SK-N-SH (cell line): ENCODE measurements at regions not wholly inside any gene's neighbourhood (a gene's known extent, or its start where the extent isn't known, plus 50 kb on each side); places are given as distances from the start of the nearest gene placed in this dataset.

ENCODE experiments used
- CTCF ChIA-PET: fragments of 300-600, 350-600 bp; formaldehyde crosslinking; extraction: SDS; loops from one replicate; lab custom pipeline; 2021; lab: Yijun Ruan, JAX
- POLR2A ChIA-PET: fragments of 350-600 bp; sonication (Branson Sonifier 250); formaldehyde crosslinking; extraction: SDS; loops from one replicate; lab custom pipeline; 2020; ENCODE audit warnings: antibody characterized with exemption, inconsistent platforms; lab: Yijun Ruan, JAX
- DNase-seq: peaks from one replicate; pipeline ENCODE4 v3.0.0; 2012
- H2AFZ ChIP-seq: fragments of 200-600 bp; sonication (generic); 2 replicates; pipeline ENCODE4 v1.8.1; 2016; ENCODE audit warnings: antibody characterized with exemption, mild to moderate bottlenecking, low read depth
- H3F3A ChIP-seq: fragments of 200-600 bp; sonication (generic); replicated peaks from 2 replicates; pipeline ENCODE3; 2016; ENCODE audit warnings: antibody characterized with exemption, mild to moderate bottlenecking; ENCODE audit not compliant: insufficient read depth
- H3K27ac ChIP-seq, 2 experiments: fragments of 200-500 bp in 1 of 2; fragments of 200-600 bp in 1 of 2; sonication (Bioruptor generic) in 1 of 2; sonication (generic), shearing (Covaris generic) in 1 of 2; 2 replicates each; pipeline versions ENCODE4 v1.5.1 to v1.6.1; 2014 to 2016; ENCODE audit warnings: low read depth in 2 of 2, inconsistent platforms in 1 of 2, low read length in 1 of 2, mild to moderate bottlenecking in 1 of 2, mixed read lengths in 1 of 2
- H3K27me3 ChIP-seq: fragments of 200-600 bp; sonication (generic), shearing (Covaris generic); 2 replicates; pipeline ENCODE4 v1.6.1; 2016; ENCODE audit warnings: mixed run types; ENCODE audit not compliant: insufficient read depth
- H3K36me3 ChIP-seq, 2 experiments: fragments of 200-500 bp in 1 of 2; fragments of 200-600 bp in 1 of 2; sonication (Bioruptor generic) in 1 of 2; sonication (generic) in 1 of 2; replicated peaks in 1 of 2; 2 replicates each; pipeline versions ENCODE3 to v1.5.1; 2014 to 2016; ENCODE audit warnings: low read length in 1 of 2, mild to moderate bottlenecking in 1 of 2; ENCODE audit not compliant: insufficient read depth in 2 of 2, control insufficient read depth in 1 of 2
- H3K4me1 ChIP-seq, 2 experiments: fragments of 200-500 bp in 1 of 2; fragments of 200-600 bp in 1 of 2; sonication (Bioruptor generic) in 1 of 2; sonication (generic), shearing (Covaris generic) in 1 of 2; 2 replicates each; pipeline versions ENCODE4 v1.5.1 to v1.6.1; 2014 to 2016; ENCODE audit warnings: low read depth in 1 of 2, low read length in 1 of 2, mixed run types in 1 of 2; ENCODE audit not compliant: insufficient read depth in 2 of 2, control insufficient read depth in 1 of 2
- H3K4me2 ChIP-seq: fragments of 200-600 bp; sonication (generic), shearing (Covaris generic); 2 replicates; pipeline ENCODE4 v1.6.1; 2017; ENCODE audit warnings: mixed run types
- H3K4me3 ChIP-seq, 2 experiments: fragments of 200-500 bp in 1 of 2; fragments of 200-600 bp in 1 of 2; sonication (Bioruptor generic) in 1 of 2; sonication (generic), shearing (Covaris generic) in 1 of 2; 2 replicates each; pipeline versions ENCODE4 v1.5.1 to v1.8.1; 2014 to 2016; ENCODE audit warnings: low read depth in 2 of 2, inconsistent platforms in 1 of 2, low read length in 1 of 2, mild to moderate bottlenecking in 1 of 2, mixed read lengths in 1 of 2, moderate library complexity in 1 of 2
- H3K79me2 ChIP-seq: fragments of 200-600 bp; sonication (generic); 2 replicates; pipeline ENCODE4 v1.8.1; 2017; ENCODE audit warnings: mild to moderate bottlenecking; ENCODE audit not compliant: insufficient read depth
- H3K9ac ChIP-seq: fragments of 200-600 bp; sonication (generic); 2 replicates; pipeline ENCODE4 v1.6.1; 2017; ENCODE audit warnings: mixed run types
- H3K9me2 ChIP-seq: fragments of 200-600 bp; sonication (generic); 2 replicates; pipeline ENCODE4 v1.6.1; 2017; ENCODE audit warnings: mixed run types
- H3K9me3 ChIP-seq: fragments of 200-600 bp; sonication (generic); 2 replicates; pipeline ENCODE4 v1.6.1; 2017; ENCODE audit warnings: mixed run types, mild to moderate bottlenecking, moderate library complexity
- H4K20me1 ChIP-seq: fragments of 200-600 bp; sonication (generic); 2 replicates; pipeline ENCODE4 v1.6.1; 2017; ENCODE audit warnings: mild to moderate bottlenecking, mixed run types; ENCODE audit not compliant: insufficient read depth
- EP300 ChIP-seq, 2 experiments: IDR thresholded peaks; 2 replicates each; pipeline versions ENCODE4 v1.4.0 to v1.6.1; 2012; ENCODE audit warnings: borderline replicate concordance in 1 of 2, low read depth in 1 of 2, low read length in 1 of 2
- EZH2phosphoT487 ChIP-seq: fragments of 200-600 bp; sonication (generic); IDR thresholded peaks from 2 replicates; pipeline ENCODE4 v1.6.1; 2017; ENCODE audit warnings: low read depth, mixed run types, mild to moderate bottlenecking, antibody characterized with exemption, moderate library complexity, borderline replicate concordance
- FOXJ3 ChIP-seq: sonication (generic); formaldehyde crosslinking; IDR thresholded peaks from 2 replicates; pipeline ENCODE4 v1.5.1; 2020; ENCODE audit warnings: mild to moderate bottlenecking, missing genetic modification reagents
- MEF2A ChIP-seq: IDR thresholded peaks from 2 replicates; pipeline ENCODE4 v1.4.0; 2012; ENCODE audit warnings: low read depth, borderline replicate concordance
- NFIC ChIP-seq: IDR thresholded peaks from 2 replicates; pipeline ENCODE4 v1.4.0; 2012; ENCODE audit warnings: borderline replicate concordance
- REST ChIP-seq: IDR thresholded peaks from 2 replicates; pipeline ENCODE4 v1.6.1; 2012; ENCODE audit warnings: mild to moderate bottlenecking, low read depth, low read length, moderate library complexity
- SIN3A ChIP-seq: IDR thresholded peaks from 2 replicates; pipeline ENCODE4 v1.6.1; 2012; ENCODE audit warnings: low read depth, mild to moderate bottlenecking, low read length, moderate library complexity, borderline replicate concordance
- TCF12 ChIP-seq: IDR thresholded peaks from 2 replicates; pipeline ENCODE4 v1.4.0; 2012
- TEAD4 ChIP-seq: IDR thresholded peaks from 2 replicates; pipeline ENCODE4 v1.4.0; 2012; ENCODE audit warnings: mild to moderate bottlenecking, borderline replicate concordance; ENCODE audit not compliant: insufficient read depth
- ZBTB33 ChIP-seq: IDR thresholded peaks from 2 replicates; pipeline ENCODE4 v1.4.0; 2012; ENCODE audit warnings: low read depth, borderline replicate concordance
- WGBS: methylation state at CpG from one replicate; pipeline ENCODE4 v1.1.6; 2017; ENCODE audit warnings: low lambda C conversion rate; 5-methylcytosine and 5-hydroxymethylcytosine counted together
- TF ChIP-seq, protein P1 (sequence below): fragments of 150-350 bp; IDR thresholded peaks from 2 replicates; pipeline ENCODE4 v1.6.1; 2016; ENCODE audit warnings: mild to moderate bottlenecking, low read depth, low read length
- TF ChIP-seq, protein P2 (sequence below): fragments of 150-350 bp; IDR thresholded peaks from 2 replicates; pipeline ENCODE4 v1.6.1; 2017; ENCODE audit warnings: antibody characterized with exemption, low read length, low read depth, borderline replicate concordance
- TF ChIP-seq, protein P3 (sequence below): IDR thresholded peaks from 2 replicates; pipeline ENCODE4 v1.4.0; 2012; ENCODE audit warnings: low read depth, borderline replicate concordance

- CTCF ChIA-PET: no interaction called here
- Histone ChIP-seq H2AFZ (no peak overlapping the region), H3K9me3 (no peaks in the 10 kb centered on the region), H3K9ac (no peak overlapping the region), H4K20me1 (no peaks in the 10 kb centered on the region), H3K36me3 (no peaks in the 10 kb centered on the region), H3K4me2 (no peak overlapping the region), H3K9me2 (0 out of 2 replicates have a peak, but pooled peaks cover 4% of the 10 kb centered on the region), H3K4me1 (peaks cover 0 to 2% of the 10 kb centered on the region in 2 experiments; a peak in 1 of 4 replicates), H3F3A (no peaks in the 10 kb centered on the region), H3K27me3 (no peaks in the 10 kb centered on the region), H3K4me3 (no peak overlapping the region), H3K79me2 (no peaks in the 10 kb centered on the region), H3K27ac (no peak overlapping the region)
- no peak for DNase-seq
- WGBS: 43% methylated on average over 2 of the region's 2 CpGs
- POLR2A ChIA-PET: no interaction called here
- TF ChIP-seq, protein P1, sequence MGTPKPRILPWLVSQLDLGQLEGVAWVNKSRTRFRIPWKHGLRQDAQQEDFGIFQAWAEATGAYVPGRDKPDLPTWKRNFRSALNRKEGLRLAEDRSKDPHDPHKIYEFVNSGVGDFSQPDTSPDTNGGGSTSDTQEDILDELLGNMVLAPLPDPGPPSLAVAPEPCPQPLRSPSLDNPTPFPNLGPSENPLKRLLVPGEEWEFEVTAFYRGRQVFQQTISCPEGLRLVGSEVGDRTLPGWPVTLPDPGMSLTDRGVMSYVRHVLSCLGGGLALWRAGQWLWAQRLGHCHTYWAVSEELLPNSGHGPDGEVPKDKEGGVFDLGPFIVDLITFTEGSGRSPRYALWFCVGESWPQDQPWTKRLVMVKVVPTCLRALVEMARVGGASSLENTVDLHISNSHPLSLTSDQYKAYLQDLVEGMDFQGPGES: no peak
- no peak for TF ChIP-seq EP300 (IDR thresholded peaks at IDR 0.05; ENCODE audit: borderline replicate concordance in 1 of 2, low read depth in 1 of 2, low read length in 1 of 2)
- TF ChIP-seq MEF2A: no peak
- TF ChIP-seq REST: no peak
- no peak for TF ChIP-seq TEAD4
- TF ChIP-seq SIN3A: no peak
- TF ChIP-seq, protein P2, sequence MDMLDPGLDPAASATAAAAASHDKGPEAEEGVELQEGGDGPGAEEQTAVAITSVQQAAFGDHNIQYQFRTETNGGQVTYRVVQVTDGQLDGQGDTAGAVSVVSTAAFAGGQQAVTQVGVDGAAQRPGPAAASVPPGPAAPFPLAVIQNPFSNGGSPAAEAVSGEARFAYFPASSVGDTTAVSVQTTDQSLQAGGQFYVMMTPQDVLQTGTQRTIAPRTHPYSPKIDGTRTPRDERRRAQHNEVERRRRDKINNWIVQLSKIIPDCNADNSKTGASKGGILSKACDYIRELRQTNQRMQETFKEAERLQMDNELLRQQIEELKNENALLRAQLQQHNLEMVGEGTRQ: no peak
These were observed 90.1 kb upstream of the CPSF6 start for GRCh38 chr12:69149270-69149669.

- H4K20me1 ChIP-seq: no peaks in the 10 kb centered on the region
- no peak overlapping the region for H3K4me2 ChIP-seq
- H3K4me1 ChIP-seq: peaks cover 0 to 2% of the 10 kb centered on the region in 2 experiments; a peak in 1 of 4 replicates
- H3F3A ChIP-seq: no peaks in the 10 kb centered on the region
- no peaks in the 10 kb centered on the region for H3K79me2 ChIP-seq
- ChIA-PET CTCF (interaction anchor here (0.7 kb wide), 1 partner anchor 8 kb away, joined by 3 read pairs; no protein-coding TSS in a partner anchor), POLR2A (no interaction called here)
- no peak overlapping the region for H2AFZ ChIP-seq
- no peak overlapping the region for H3K4me3 ChIP-seq
- no peaks in the 10 kb centered on the region for H3K27me3 ChIP-seq
- TF ChIP-seq TCF12 (no peak), FOXJ3 (CRISPR knock-in tag) (no peak), EZH2phosphoT487 (no peak), TEAD4 (no peak), NFIC (no peak), ZBTB33 (no peak)
- TF ChIP-seq, protein P3, sequence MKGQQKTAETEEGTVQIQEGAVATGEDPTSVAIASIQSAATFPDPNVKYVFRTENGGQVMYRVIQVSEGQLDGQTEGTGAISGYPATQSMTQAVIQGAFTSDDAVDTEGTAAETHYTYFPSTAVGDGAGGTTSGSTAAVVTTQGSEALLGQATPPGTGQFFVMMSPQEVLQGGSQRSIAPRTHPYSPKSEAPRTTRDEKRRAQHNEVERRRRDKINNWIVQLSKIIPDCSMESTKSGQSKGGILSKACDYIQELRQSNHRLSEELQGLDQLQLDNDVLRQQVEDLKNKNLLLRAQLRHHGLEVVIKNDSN: no peak
- WGBS: 73% methylated on average over 4 of the region's 4 CpGs
- H3K36me3 ChIP-seq: no peaks in the 10 kb centered on the region
- no peaks in the 10 kb centered on the region for H3K9me3 ChIP-seq
- no peak overlapping the region for H3K27ac ChIP-seq
- no peaks in the 10 kb centered on the region for H3K9me2 ChIP-seq
- no peak overlapping the region for H3K9ac ChIP-seq
- DNase-seq: no peak
These were observed 89.1 kb upstream of the CPSF6 start for GRCh38 chr12:69150083-69150795.
